ENCODE measurements at regions not wholly inside any gene's neighbourhood (a gene's known extent, or its start where the extent isn't known, plus 50 kb on each side); places are given as distances from the start of the nearest gene placed in this dataset.

GRCh38 chr1:213423605-213424004 is 372.6 kb downstream of the RPS6KC1 start:
- no peak overlapping the region for H2AFZ ChIP-seq (ENCODE audit: low read depth, low read length)
- TF ChIP-seq EP300 (conservative IDR thresholded peaks at IDR 0.05; ENCODE audit: poor library complexity, severe bottlenecking) = no peak
- no peak for TF ChIP-seq CTCF (IDR thresholded peaks at IDR 0.05; ENCODE audit: poor library complexity, severe bottlenecking)
- TF ChIP-seq POLR2AphosphoS5 (IDR thresholded peaks at IDR 0.05) = no peak
- TF ChIP-seq MXI1 (conservative IDR thresholded peaks at IDR 0.05; ENCODE audit: poor library complexity, severe bottlenecking) = no peak
- no peak for TF ChIP-seq EZH2 (IDR thresholded peaks at IDR 0.05; ENCODE audit: borderline replicate concordance, insufficient read depth, low read length, poor library complexity, severe bottlenecking)
- no peak for TF ChIP-seq RAD21 (conservative IDR thresholded peaks at IDR 0.05)
- TF ChIP-seq TAF1 (IDR thresholded peaks at IDR 0.05; ENCODE audit: low read depth) = no peak
- TF ChIP-seq SMC3 (conservative IDR thresholded peaks at IDR 0.05; ENCODE audit: poor library complexity) = no peak
- no peak for TF ChIP-seq REST (IDR thresholded peaks at IDR 0.05; ENCODE audit: borderline replicate concordance)
- H3K9me2 ChIP-seq (ENCODE audit: insufficient read depth, low read length) = no peaks in the 10 kb centered on the region
- no peaks in the 10 kb centered on the region for H4K20me1 ChIP-seq (ENCODE audit: insufficient read depth)
- no peaks in the 10 kb centered on the region for H3F3A ChIP-seq (ENCODE audit: insufficient read depth, low read length, poor library complexity, severe bottlenecking)
- no peak overlapping the region for H3K4me2 ChIP-seq (ENCODE audit: low read length)
- no peaks in the 10 kb centered on the region for H3K36me3 ChIP-seq (ENCODE audit: insufficient read depth, low read length)
- H3K27ac ChIP-seq (ENCODE audit: low read length) = no peak overlapping the region
- no peaks in the 10 kb centered on the region for H3K79me2 ChIP-seq (replicated peaks; ENCODE audit: insufficient read depth, low read length)
- no peaks in the 10 kb centered on the region for H3K27me3 ChIP-seq (ENCODE audit: insufficient read depth, low read depth, low read length)
- H3K4me3 ChIP-seq (ENCODE audit: low read length) = no peak overlapping the region
- no peaks in the 10 kb centered on the region for H3K9me3 ChIP-seq (ENCODE audit: low read length)
- no peak overlapping the region for H3K9ac ChIP-seq (ENCODE audit: low read length)

- Histone ChIP-seq H4K20me1 (ENCODE audit: insufficient read depth) (no peaks in the 10 kb centered on the region), H3K79me2 (replicated peaks; ENCODE audit: insufficient read depth, low read length) (no peaks in the 10 kb centered on the region), H3K9ac (ENCODE audit: low read length) (no peak overlapping the region), H3K27me3 (ENCODE audit: insufficient read depth, low read depth, low read length) (no peaks in the 10 kb centered on the region), H3K36me3 (ENCODE audit: insufficient read depth, low read length) (no peaks in the 10 kb centered on the region), H3K4me3 (ENCODE audit: low read length) (no peak overlapping the region), H3K27ac (ENCODE audit: low read length) (no peak overlapping the region), H3F3A (ENCODE audit: insufficient read depth, low read length, poor library complexity, severe bottlenecking) (no peaks in the 10 kb centered on the region), H3K4me2 (ENCODE audit: low read length) (no peak overlapping the region), H3K9me3 (ENCODE audit: low read length) (no peaks in the 10 kb centered on the region), H3K9me2 (ENCODE audit: insufficient read depth, low read length) (no peaks in the 10 kb centered on the region), H2AFZ (ENCODE audit: low read depth, low read length) (no peak overlapping the region)
- no peak for TF ChIP-seq EZH2 (IDR thresholded peaks at IDR 0.05; ENCODE audit: borderline replicate concordance, insufficient read depth, low read length, poor library complexity, severe bottlenecking)
- no peak for TF ChIP-seq RAD21 (conservative IDR thresholded peaks at IDR 0.05)
- no peak for TF ChIP-seq SMC3 (conservative IDR thresholded peaks at IDR 0.05; ENCODE audit: poor library complexity)
- TF ChIP-seq CTCF (IDR thresholded peaks at IDR 0.05; ENCODE audit: poor library complexity, severe bottlenecking) = no peak
- no peak for TF ChIP-seq REST (IDR thresholded peaks at IDR 0.05; ENCODE audit: borderline replicate concordance)
- no peak for TF ChIP-seq EP300 (conservative IDR thresholded peaks at IDR 0.05; ENCODE audit: poor library complexity, severe bottlenecking)
- no peak for TF ChIP-seq POLR2AphosphoS5 (IDR thresholded peaks at IDR 0.05)
- no peak for TF ChIP-seq TAF1 (IDR thresholded peaks at IDR 0.05; ENCODE audit: low read depth)
Measured at GRCh38 chr1:213425376-213426030, 374.5 kb downstream of the RPS6KC1 start.
